GM23248 (cell line): ENCODE measurements at regions not wholly inside any gene's neighbourhood (a gene's known extent, or its start where the extent isn't known, plus 50 kb on each side); places are given as distances from the start of the nearest gene placed in this dataset.

Source experiments
- DNase-seq: peaks from one replicate; pipeline ENCODE4 v3.0.0-alpha.2; 2015
- H2AFZ ChIP-seq: fragments of 200-600 bp; sonication (generic); 2 replicates; pipeline ENCODE4 v1.6.1; 2016; ENCODE audit warnings: antibody characterized with exemption
- H3F3A ChIP-seq: fragments of 200-600 bp; sonication (generic); 2 replicates; pipeline ENCODE4 v1.6.1; 2016; ENCODE audit warnings: mild to moderate bottlenecking, antibody characterized with exemption, mixed run types; ENCODE audit not compliant: insufficient read depth
- H3K27ac ChIP-seq: fragments of 200-600 bp; sonication (generic); 2 replicates; pipeline ENCODE4 v1.5.1; 2016; ENCODE audit warnings: mild to moderate bottlenecking
- H3K27me3 ChIP-seq: fragments of 200-600 bp; sonication (generic); replicated peaks from 2 replicates; pipeline ENCODE4 v1.6.1; 2016; ENCODE audit warnings: mild to moderate bottlenecking; ENCODE audit not compliant: insufficient read depth
- H3K36me3 ChIP-seq: fragments of 200-600 bp; sonication (generic); 2 replicates; pipeline ENCODE4 v1.6.1; 2016; ENCODE audit warnings: low read depth, mild to moderate bottlenecking
- H3K4me1 ChIP-seq: fragments of 200-600 bp; sonication (generic); 2 replicates; pipeline ENCODE4 v1.6.1; 2016; ENCODE audit warnings: mild to moderate bottlenecking; ENCODE audit not compliant: insufficient read depth
- H3K4me2 ChIP-seq: fragments of 200-600 bp; sonication (generic); one replicate; pipeline ENCODE4 v1.6.1; 2016; ENCODE audit warnings: mild to moderate bottlenecking; ENCODE audit not compliant: unreplicated experiment
- H3K4me3 ChIP-seq: fragments of 200-600 bp; sonication (generic); 2 replicates; pipeline ENCODE4 v1.5.1; 2016; ENCODE audit warnings: mild to moderate bottlenecking
- H3K79me2 ChIP-seq: fragments of 200-600 bp; sonication (generic); 2 replicates; pipeline ENCODE4 v1.6.1; 2016; ENCODE audit warnings: mild to moderate bottlenecking; ENCODE audit not compliant: insufficient read depth
- H3K9ac ChIP-seq: fragments of 200-600 bp; sonication (generic); 2 replicates; pipeline ENCODE4 v1.6.1; 2016; ENCODE audit warnings: mild to moderate bottlenecking
- H3K9me2 ChIP-seq: fragments of 200-600 bp; sonication (generic); 2 replicates; pipeline ENCODE4 v1.6.1; 2016; ENCODE audit warnings: mixed run types, mild to moderate bottlenecking, moderate library complexity; ENCODE audit not compliant: insufficient read depth
- H3K9me3 ChIP-seq: fragments of 200-600 bp; sonication (generic); one replicate; pipeline ENCODE4 v1.6.1; 2017; ENCODE audit warnings: low read depth
- H4K20me1 ChIP-seq: fragments of 200-600 bp; sonication (generic); 2 replicates; pipeline ENCODE4 v1.6.0; 2016; ENCODE audit not compliant: insufficient read depth
- EZH2 ChIP-seq: fragments of 200-600 bp; sonication (generic); IDR thresholded peaks from 2 replicates; pipeline ENCODE4 v1.6.1; 2018; ENCODE audit warnings: antibody characterized with exemption, mild to moderate bottlenecking; ENCODE audit not compliant: insufficient read depth, poor library complexity, severe bottlenecking
- EZH2phosphoT487 ChIP-seq: fragments of 200-600 bp; sonication (generic); IDR thresholded peaks from 2 replicates; pipeline ENCODE4 v1.6.1; 2018; ENCODE audit warnings: antibody characterized with exemption, moderate library complexity, mild to moderate bottlenecking, low read depth; ENCODE audit not compliant: insufficient read depth
- WGBS, 2 experiments: methylation state at CpG; one replicate each; pipeline ENCODE4 v1.1.6; 2015 to 2017; ENCODE audit warnings: low lambda C conversion rate in 2 of 2, low coverage in 1 of 2; ENCODE audit errors: missing lambda C conversion rate in 2 of 2; 5-methylcytosine and 5-hydroxymethylcytosine counted together
- in situ Hi-C: fragments of 300-500 bp; cut with MboI; formaldehyde crosslinking; loops from 2 replicates; pipeline ENCODE4 v1.15.0; 2020

DNA sequence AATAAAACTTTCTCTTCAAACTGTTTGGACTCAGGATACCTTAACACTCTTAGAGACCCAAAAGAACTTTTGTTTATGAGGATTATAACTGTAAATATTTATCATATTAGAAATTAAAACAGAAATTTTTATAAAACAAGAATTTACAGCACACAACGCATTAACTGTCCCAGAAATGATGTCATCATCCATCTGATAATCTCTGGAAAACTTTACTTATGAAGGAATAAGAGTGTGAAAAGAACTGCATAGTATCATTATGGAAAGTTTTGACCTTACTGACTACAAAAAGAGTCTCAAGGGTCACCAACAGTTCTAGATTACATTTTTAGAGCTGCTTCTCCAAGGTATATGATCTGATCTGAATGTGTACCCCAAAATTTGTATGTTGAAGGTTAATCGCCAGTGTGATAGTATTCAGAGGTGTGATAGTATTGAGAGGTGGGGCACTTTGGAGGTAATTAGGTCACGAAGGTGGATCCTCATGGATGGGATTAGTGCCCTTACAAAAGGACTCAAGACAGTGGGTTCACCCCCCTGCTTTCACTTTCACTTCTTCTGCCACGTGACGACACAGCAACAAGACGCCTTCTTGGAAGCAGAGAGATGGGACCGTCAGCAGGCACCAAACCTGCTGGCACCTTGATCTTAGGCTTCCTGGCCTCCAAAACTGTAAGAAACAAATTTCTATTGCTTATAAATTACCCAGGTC is 95.7 kb upstream of the NR5A2 start:
- Histone ChIP-seq H3F3A (no peaks in the 10 kb centered on the region), H3K9me2 (no peaks in the 10 kb centered on the region), H3K4me2 (peak overlapping the region; percentile 36), H3K79me2 (no peaks in the 10 kb centered on the region), H3K9ac (0 out of 2 replicates have a peak overlapping the region, but pooled peaks have one; percentile 19), H3K27ac (no peak overlapping the region), H3K36me3 (no peaks in the 10 kb centered on the region), H3K4me1 (no peaks in the 10 kb centered on the region), H4K20me1 (no peaks in the 10 kb centered on the region), H3K4me3 (peak overlapping the region; percentile 57), H2AFZ (peak overlapping the region; percentile 85), H3K27me3 (peaks cover 9% of the 10 kb centered on the region; the same call in 1 of the 2 replicates), H3K9me3 (no peaks in the 10 kb centered on the region)
- TF ChIP-seq EZH2 (no peak), EZH2phosphoT487 (no peak)
- WGBS, 2 experiments = 52 to 72% methylated on average over 7 of the region's 7 CpGs
- DNase-seq = peak; percentile 47
- in situ Hi-C loops = no loop called here

DNA sequence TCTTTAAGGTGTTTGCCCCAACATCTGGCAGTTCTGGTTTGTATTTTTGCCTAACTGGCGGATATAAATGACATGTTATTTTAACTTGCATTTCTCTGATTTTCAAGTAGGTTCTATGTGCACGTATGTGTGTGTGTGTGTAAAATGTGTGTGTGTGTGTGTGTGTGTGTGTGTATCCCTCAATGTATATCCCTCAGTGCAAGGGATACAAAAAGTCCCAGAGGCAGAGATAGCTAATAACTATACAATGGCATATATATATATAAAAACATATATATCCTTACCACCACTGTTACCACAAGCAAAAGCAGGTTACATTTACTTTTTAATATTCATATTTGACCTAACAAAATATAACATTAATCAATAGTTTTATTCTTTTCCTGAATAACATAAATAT is 95.0 kb upstream of the NR5A2 start:
- Histone ChIP-seq H3K4me1 (no peaks in the 10 kb centered on the region), H3K9me3 (no peaks in the 10 kb centered on the region), H3K79me2 (no peaks in the 10 kb centered on the region), H4K20me1 (no peaks in the 10 kb centered on the region), H3K4me3 (peak overlapping the region; percentile 57), H3K36me3 (no peaks in the 10 kb centered on the region), H3K9me2 (no peaks in the 10 kb centered on the region), H3K27ac (no peak overlapping the region), H3K4me2 (peak overlapping the region; percentile 36), H3F3A (no peaks in the 10 kb centered on the region), H3K27me3 (peaks cover 11% of the 10 kb centered on the region; the same call in 1 of the 2 replicates), H2AFZ (peak overlapping the region; percentile 85), H3K9ac (0 out of 2 replicates have a peak overlapping the region, but pooled peaks have one; percentile 19)
- DNase-seq = no peak
- 43 to 59% methylated on average over 2 of the region's 2 CpGs for WGBS, 2 experiments
- no peak for TF ChIP-seq EZH2
- TF ChIP-seq EZH2phosphoT487 = no peak
- in situ Hi-C loops = no loop called here

DNA sequence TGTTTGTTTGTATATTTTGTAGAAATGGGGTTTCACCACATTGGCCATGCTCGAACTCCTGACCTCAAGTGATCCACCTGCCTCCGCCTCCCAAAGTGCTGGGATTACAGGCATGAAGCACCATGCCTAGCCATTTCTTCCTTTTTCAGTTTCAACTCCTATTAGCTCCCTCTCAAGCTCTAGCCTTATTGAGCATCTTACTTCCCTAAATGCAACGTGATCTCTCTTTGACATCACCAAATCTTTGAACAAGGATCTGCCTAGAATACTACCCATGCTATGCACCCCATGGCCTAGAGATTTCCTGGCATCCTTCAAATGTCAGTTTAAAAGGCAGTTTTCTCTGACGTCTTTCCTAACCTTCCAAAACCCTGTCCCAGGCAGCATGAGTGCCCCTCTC is 91.1 kb upstream of the NR5A2 start:
- 42 to 54% methylated on average over 4 of the region's 4 CpGs for WGBS, 2 experiments

DNA sequence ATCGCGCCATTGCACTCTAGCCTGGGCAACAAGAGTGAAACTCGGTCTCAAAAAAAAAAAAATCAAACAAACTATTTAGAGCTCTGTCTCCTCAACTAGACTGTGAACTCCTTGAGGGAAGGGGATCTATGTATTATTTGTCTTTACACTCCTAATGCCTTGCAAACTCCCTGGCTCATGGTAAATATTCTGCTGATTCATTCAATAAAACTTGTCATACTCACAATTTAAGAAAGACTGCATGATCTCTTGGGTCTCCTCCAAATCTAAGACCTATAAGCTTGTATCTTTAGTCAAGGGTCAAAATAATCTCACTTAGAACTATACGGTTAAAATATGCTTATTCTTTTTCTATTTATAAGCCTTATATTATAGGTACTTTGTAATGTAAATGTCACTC is 90.3 kb upstream of the NR5A2 start:
- no peaks in the 10 kb centered on the region for H3K79me2 ChIP-seq
- no peaks in the 10 kb centered on the region for H3K9me2 ChIP-seq
- H2AFZ ChIP-seq = no peak overlapping the region
- no peak overlapping the region for H3K27ac ChIP-seq
- no peaks in the 10 kb centered on the region for H3K36me3 ChIP-seq
- H3K9me3 ChIP-seq = no peaks in the 10 kb centered on the region
- TF ChIP-seq EZH2phosphoT487 = no peak
- no peak for DNase-seq
- in situ Hi-C loops = no loop called here
- WGBS, 2 experiments = 75 to 82% methylated on average over 4 of the region's 4 CpGs
- H3F3A ChIP-seq = no peaks in the 10 kb centered on the region
- H3K4me2 ChIP-seq = no peak overlapping the region
- no peak overlapping the region for H3K4me3 ChIP-seq
- H3K4me1 ChIP-seq = peaks cover 12% of the 10 kb centered on the region
- peaks cover 18% of the 10 kb centered on the region; the same call in 1 of the 2 replicates for H3K27me3 ChIP-seq
- no peaks in the 10 kb centered on the region for H4K20me1 ChIP-seq
- H3K9ac ChIP-seq = no peak overlapping the region

More for the DNA sequence above, 91.1 kb upstream of the NR5A2 start:
- Histone ChIP-seq H3K4me1 (peaks cover 6% of the 10 kb centered on the region), H3F3A (no peaks in the 10 kb centered on the region), H3K4me3 (no peak overlapping the region), H2AFZ (no peak overlapping the region), H3K9me2 (no peaks in the 10 kb centered on the region), H3K36me3 (no peaks in the 10 kb centered on the region), H3K79me2 (no peaks in the 10 kb centered on the region), H4K20me1 (no peaks in the 10 kb centered on the region), H3K27me3 (peaks cover 18% of the 10 kb centered on the region; the same call in 1 of the 2 replicates), H3K27ac (no peak overlapping the region), H3K9me3 (no peaks in the 10 kb centered on the region), H3K4me2 (no peak overlapping the region), H3K9ac (no peak overlapping the region)
- TF ChIP-seq EZH2phosphoT487 = no peak
- TF ChIP-seq EZH2 = no peak
- DNase-seq = no peak
- in situ Hi-C loops = no loop called here
